ENCODE measurements at regions not wholly inside any gene's neighbourhood (a gene's known extent, or its start where the extent isn't known, plus 50 kb on each side); places are given as distances from the start of the nearest gene placed in this dataset.

- Histone ChIP-seq H3K9me2 (replicated peaks; ENCODE audit: insufficient read depth, low read length) (no peaks in the 10 kb centered on the region), H3K36me3 (replicated peaks; ENCODE audit: insufficient read depth, low read length) (no peaks in the 10 kb centered on the region), H3K79me2 (ENCODE audit: low read length) (no peaks in the 10 kb centered on the region), H2AFZ (ENCODE audit: low read length) (no peak overlapping the region), H3K27ac (ENCODE audit: low read length) (no peak overlapping the region), H3K9ac (ENCODE audit: low read length) (no peak overlapping the region), H3F3A (ENCODE audit: insufficient read depth, low read length) (no peaks in the 10 kb centered on the region), H4K20me1 (ENCODE audit: insufficient read depth, low read length) (no peaks in the 10 kb centered on the region), H3K9me3 (replicated peaks; ENCODE audit: insufficient read depth, low read length) (no peaks in the 10 kb centered on the region), H3K4me3 (ENCODE audit: low read length) (no peak overlapping the region), H3K4me1 (ENCODE audit: low read length) (peaks cover 6% of the 10 kb centered on the region), H3K4me2 (ENCODE audit: low read depth, low read length) (no peak overlapping the region), H3K27me3 (replicated peaks; ENCODE audit: insufficient read depth, low read length) (no peaks in the 10 kb centered on the region)
- TF ChIP-seq EZH2 (optimal IDR thresholded peaks at IDR 0.05; ENCODE audit: low read depth, low read length): no peak
- no peak for DNase-seq
These were observed 99.4 kb downstream of the TMEM17 start for GRCh38 chr2:62406573-62407043.

DNA sequence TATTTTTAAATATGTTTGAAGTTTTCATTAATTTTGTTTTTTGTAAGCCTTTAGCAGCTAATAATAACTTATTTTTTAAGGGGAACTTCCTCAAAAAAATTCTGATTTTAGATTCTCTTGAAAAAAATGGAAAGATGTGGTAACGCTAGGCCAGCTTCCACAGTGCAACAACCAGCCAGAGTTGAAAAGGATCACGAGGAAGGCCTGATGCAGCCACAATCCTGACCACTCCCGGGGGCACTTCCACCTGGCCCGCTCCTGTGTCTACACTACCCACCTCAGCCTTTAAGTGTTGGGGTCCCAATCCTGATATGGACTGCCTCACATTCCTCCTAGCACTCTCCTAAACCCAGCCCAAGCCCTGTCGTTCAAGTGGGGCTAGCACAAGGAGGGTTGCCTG lies 101.1 kb downstream of the TMEM17 start:
- H2AFZ ChIP-seq (ENCODE audit: low read length): no peak overlapping the region
- TF ChIP-seq CTCF (IDR thresholded peaks at IDR 0.05; ENCODE audit: low read length): no peak
- TF ChIP-seq EZH2 (optimal IDR thresholded peaks at IDR 0.05; ENCODE audit: low read depth, low read length): no peak
- TF ChIP-seq EZH2phosphoT487 (IDR thresholded peaks at IDR 0.05; ENCODE audit: low read length): no peak

DNA sequence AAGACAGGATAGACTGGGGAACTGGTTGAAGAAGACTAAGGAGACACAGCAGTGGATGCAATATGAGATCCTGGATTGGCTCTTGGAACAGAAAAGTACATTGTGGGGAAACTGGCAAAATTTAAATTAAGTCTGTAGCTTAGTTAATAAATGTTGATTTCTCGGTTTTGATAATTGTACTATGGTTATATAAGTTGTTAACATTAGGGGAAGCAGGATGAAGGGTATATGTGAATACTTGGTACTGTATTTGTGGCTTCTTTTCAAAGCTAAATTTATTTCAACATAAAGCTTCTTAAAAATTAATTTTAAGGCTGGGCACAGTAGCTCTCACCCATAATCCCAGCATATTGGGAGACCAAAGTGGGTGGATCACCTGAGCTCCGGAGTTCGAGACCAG lies 103.8 kb downstream of the TMEM17 start:
- Histone ChIP-seq H3K4me2 (ENCODE audit: low read depth, low read length) (no peak overlapping the region), H3K9ac (ENCODE audit: low read length) (no peak overlapping the region), H3K4me3 (ENCODE audit: low read length) (no peak overlapping the region), H2AFZ (ENCODE audit: low read length) (no peak overlapping the region), H3K27ac (ENCODE audit: low read length) (no peak overlapping the region), H4K20me1 (ENCODE audit: insufficient read depth, low read length) (no peaks in the 10 kb centered on the region), H3K36me3 (replicated peaks; ENCODE audit: insufficient read depth, low read length) (no peaks in the 10 kb centered on the region), H3F3A (ENCODE audit: insufficient read depth, low read length) (no peaks in the 10 kb centered on the region), H3K9me3 (replicated peaks; ENCODE audit: insufficient read depth, low read length) (no peaks in the 10 kb centered on the region), H3K27me3 (replicated peaks; ENCODE audit: insufficient read depth, low read length) (no peaks in the 10 kb centered on the region), H3K9me2 (replicated peaks; ENCODE audit: insufficient read depth, low read length) (no peaks in the 10 kb centered on the region), H3K79me2 (ENCODE audit: low read length) (no peaks in the 10 kb centered on the region), H3K4me1 (ENCODE audit: low read length) (no peaks in the 10 kb centered on the region)
- no peak for TF ChIP-seq CTCF (IDR thresholded peaks at IDR 0.05; ENCODE audit: low read length)
- no peak for TF ChIP-seq EZH2phosphoT487 (IDR thresholded peaks at IDR 0.05; ENCODE audit: low read length)
- no peak for TF ChIP-seq EZH2 (optimal IDR thresholded peaks at IDR 0.05; ENCODE audit: low read depth, low read length)
- DNase-seq: no peak

More for the DNA sequence above, 101.1 kb downstream of the TMEM17 start:
- Histone ChIP-seq H3K79me2 (ENCODE audit: low read length) (no peaks in the 10 kb centered on the region), H3K4me1 (ENCODE audit: low read length) (no peaks in the 10 kb centered on the region), H3K27me3 (replicated peaks; ENCODE audit: insufficient read depth, low read length) (no peaks in the 10 kb centered on the region), H3K4me3 (ENCODE audit: low read length) (no peak overlapping the region), H3K9me3 (replicated peaks; ENCODE audit: insufficient read depth, low read length) (no peaks in the 10 kb centered on the region), H3K36me3 (replicated peaks; ENCODE audit: insufficient read depth, low read length) (no peaks in the 10 kb centered on the region), H3K9me2 (replicated peaks; ENCODE audit: insufficient read depth, low read length) (no peaks in the 10 kb centered on the region), H3F3A (ENCODE audit: insufficient read depth, low read length) (no peaks in the 10 kb centered on the region), H3K9ac (ENCODE audit: low read length) (no peak overlapping the region), H3K27ac (ENCODE audit: low read length) (no peak overlapping the region), H3K4me2 (ENCODE audit: low read depth, low read length) (no peak overlapping the region), H4K20me1 (ENCODE audit: insufficient read depth, low read length) (no peaks in the 10 kb centered on the region)
- DNase-seq: no peak

DNA sequence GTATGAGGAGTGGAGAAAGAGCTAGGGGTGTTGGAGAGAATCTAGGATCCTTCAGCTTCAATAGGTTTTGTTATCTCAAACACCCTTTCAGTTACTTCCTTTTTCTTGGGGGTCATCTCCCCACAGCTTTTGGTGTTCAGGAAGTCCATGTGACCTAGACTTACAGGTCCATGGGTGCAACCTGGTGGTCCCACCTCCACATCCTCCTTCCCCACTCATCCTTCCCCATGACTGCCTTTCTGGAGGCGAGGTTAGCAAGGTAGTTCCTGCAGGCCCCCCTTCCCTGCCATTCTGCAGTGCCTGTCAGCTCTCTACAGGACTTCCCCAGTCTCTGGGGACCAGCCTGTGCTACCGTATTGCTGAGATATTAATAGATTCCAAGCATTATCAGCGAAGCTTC lies 107.6 kb downstream of the TMEM17 start:
- H3K9ac ChIP-seq (ENCODE audit: low read length): no peak overlapping the region
- TF ChIP-seq CTCF (IDR thresholded peaks at IDR 0.05; ENCODE audit: low read length) (no peak), EZH2 (optimal IDR thresholded peaks at IDR 0.05; ENCODE audit: low read depth, low read length) (no peak), EZH2phosphoT487 (IDR thresholded peaks at IDR 0.05; ENCODE audit: low read length) (no peak)
- H4K20me1 ChIP-seq (ENCODE audit: insufficient read depth, low read length): no peaks in the 10 kb centered on the region
- H3K4me3 ChIP-seq (ENCODE audit: low read length): no peak overlapping the region
- no peaks in the 10 kb centered on the region for H3K9me3 ChIP-seq (replicated peaks; ENCODE audit: insufficient read depth, low read length)
- H3K4me2 ChIP-seq (ENCODE audit: low read depth, low read length): no peak overlapping the region
- H3F3A ChIP-seq (ENCODE audit: insufficient read depth, low read length): no peaks in the 10 kb centered on the region
- no peaks in the 10 kb centered on the region for H3K4me1 ChIP-seq (ENCODE audit: low read length)
- H3K36me3 ChIP-seq (replicated peaks; ENCODE audit: insufficient read depth, low read length): no peaks in the 10 kb centered on the region
- H3K27ac ChIP-seq (ENCODE audit: low read length): no peak overlapping the region
- H2AFZ ChIP-seq (ENCODE audit: low read length): no peak overlapping the region
- no peaks in the 10 kb centered on the region for H3K9me2 ChIP-seq (replicated peaks; ENCODE audit: insufficient read depth, low read length)
- no peak for DNase-seq
- H3K79me2 ChIP-seq (ENCODE audit: low read length): no peaks in the 10 kb centered on the region
- no peaks in the 10 kb centered on the region for H3K27me3 ChIP-seq (replicated peaks; ENCODE audit: insufficient read depth, low read length)

Measured in MM.1S (cell line).